Activated gamma-delta T cell treated with anti-CD3 and anti-CD28 coated beads, Interleukin-2, amount 50 U/mL, for 16 hours (primary cell): ENCODE measurements at regions not wholly inside any gene's neighbourhood (a gene's known extent, or its start where the extent isn't known, plus 50 kb on each side); places are given as distances from the start of the nearest gene placed in this dataset.
"Not testable (repeated sequence)": the region's sequence is repeated elsewhere in the genome, so short reads cannot be mapped to it uniquely, and the experiment has no call there.

Experiments used
- DNase-seq: peaks from one replicate; pipeline ENCODE4 v3.0.0-alpha.2; 2020; ENCODE audit warnings: low read depth

DNA sequence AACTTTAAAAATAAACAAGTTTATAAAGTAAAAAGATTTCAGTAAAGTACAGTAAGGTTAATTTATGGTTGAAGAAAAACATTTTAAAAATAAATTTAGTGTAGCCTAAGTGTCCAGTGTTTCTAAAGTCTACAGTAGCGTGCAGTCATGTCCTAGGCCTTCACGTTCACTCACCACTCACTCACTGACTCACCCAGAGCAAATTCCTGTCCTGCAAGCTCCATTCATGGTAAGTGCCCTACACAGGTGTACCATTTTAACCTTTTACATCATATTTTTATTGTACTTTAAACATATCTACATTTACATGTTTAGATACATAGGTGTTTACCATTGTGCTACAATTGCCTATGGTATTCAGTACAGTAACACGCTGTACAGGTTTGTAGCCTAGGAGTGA lies 81.4 kb downstream of the PRL start:
- not testable (repeated sequence) for DNase-seq

DNA sequence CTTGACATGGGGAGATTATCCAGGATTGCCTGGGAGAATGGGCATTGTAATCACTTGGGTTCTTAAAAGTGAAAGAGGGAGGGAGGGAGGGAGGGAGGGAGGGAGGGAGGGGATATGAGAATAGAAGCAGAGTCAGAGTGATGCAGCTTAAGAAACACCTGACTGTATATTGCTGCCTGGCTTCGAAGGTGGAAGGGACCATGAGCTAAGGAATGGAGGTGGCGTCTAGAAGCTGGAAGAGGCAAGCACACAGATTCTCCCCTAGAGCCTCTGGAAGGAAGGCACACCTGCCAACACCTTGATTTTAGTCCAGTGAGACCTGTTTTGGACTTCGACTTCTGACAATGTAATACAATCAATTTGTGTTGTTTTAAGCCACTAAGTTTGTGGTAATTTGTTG lies 78.4 kb downstream of the PRL start:
- no peak for DNase-seq

DNA sequence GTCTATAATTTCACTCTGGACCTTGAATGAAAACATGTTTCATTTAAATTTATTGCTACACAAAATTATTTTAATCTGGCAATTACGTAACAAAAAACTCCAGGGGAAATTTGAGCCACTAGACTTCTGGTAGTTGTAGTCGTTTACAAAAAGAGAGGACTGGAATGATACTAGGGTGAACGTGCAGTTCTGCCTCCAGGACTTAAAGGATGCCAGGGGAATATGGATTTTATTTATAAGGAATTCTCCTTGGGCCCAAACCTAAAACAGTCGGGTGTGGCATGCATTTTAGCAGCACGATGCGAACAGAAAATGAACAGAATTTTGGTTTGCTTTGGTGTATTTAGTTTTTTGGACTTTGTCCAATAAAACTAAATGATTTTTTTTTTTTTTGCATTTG lies 76.9 kb downstream of the PRL start:
- DNase-seq, result no peak

DNA sequence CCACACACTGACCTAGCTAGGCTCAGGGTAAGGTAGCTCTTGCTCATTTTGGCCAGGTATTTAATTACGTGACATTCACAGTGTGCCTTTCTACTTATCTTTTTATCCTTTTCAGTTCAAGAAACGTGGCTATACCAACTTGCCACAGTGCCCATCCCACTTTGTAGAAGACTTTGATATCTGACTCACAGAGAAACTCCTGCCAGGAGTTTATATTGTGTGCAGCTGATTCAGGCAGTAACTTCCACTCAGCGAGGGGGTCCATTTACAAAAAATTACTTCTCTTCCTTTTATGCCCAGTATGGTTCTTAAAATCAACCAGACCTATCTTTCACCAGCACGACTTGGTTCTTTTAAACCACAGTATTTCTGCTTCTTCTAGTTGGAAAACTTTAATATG lies 75.6 kb downstream of the PRL start:
- no peak for DNase-seq

DNA sequence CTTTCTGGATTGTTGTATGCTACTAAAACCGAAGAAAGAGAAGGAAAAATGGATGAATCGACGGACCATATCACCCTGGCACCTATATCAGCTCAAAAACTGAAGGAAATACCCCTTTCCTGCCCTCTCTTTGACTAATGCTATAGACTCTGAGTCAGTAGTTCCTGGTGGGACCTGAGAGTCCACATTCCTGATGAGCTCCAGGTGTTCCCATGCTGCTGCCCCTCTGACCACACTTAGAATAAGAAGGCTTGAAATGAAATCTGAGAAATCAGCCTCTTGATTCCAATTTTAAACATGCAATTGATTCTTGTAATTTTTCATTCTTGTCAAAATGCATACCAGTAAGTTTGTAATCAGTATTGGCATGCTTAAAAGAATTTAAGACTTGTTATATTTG lies 75.2 kb downstream of the PRL start:
- DNase-seq, result no peak

DNA sequence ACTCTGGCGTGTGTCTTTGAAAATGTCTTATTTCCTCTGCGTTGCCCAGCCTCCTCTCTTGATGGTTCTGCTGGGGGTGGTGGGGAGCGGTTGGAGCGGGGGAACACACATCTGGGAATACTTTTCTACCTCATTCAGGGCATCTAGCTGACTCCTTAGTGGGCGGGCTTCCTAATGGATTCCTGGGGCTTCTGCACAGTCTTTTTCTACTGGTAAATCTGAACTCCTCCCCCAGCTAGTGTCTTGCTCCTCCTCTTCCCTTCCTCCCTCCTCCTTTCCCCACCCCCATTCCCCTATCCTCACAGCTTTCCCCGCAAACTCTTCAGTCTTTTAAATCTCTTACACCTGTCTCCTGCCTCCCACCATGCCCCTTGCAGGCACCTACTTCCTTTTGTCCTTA lies 74.4 kb downstream of the PRL start:
- no peak for DNase-seq

DNA sequence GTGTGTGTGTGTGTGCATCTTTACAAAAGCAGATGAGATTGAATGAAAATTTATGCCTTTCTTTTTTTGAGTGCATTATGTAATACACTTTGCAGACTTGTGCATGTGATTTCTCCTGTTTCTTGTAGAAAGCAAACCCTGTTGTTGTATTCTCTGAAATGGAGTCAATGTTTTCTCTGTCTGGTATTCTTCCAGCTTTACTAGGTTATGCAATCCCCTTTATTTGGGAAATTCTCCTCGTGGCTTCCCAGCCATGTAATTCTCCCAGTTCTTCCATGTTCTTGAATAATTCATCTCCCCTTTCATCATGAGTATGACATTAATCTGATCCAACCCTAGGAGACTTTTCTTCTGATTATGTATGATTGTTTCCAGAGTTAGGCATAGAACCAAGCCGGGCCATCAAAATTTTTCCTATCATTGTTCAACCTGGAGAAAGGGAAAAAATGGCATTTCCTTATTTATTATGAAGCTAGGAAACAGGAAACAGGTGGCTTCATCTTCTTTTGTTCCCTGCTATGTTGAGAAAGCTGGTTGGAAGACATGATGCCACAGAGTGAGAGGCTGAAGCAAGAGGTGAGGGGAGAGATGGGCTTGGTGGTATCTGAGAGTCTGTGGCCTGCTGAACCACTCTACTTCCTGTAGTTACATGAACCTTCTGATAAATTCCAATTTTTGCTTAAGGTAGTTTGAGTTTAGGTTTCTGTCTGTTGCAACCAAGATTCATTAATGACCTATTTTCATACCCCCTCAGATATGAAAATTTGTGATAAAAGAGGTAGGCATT lies 68.8 kb downstream of the PRL start:
- DNase-seq, result no peak

DNA sequence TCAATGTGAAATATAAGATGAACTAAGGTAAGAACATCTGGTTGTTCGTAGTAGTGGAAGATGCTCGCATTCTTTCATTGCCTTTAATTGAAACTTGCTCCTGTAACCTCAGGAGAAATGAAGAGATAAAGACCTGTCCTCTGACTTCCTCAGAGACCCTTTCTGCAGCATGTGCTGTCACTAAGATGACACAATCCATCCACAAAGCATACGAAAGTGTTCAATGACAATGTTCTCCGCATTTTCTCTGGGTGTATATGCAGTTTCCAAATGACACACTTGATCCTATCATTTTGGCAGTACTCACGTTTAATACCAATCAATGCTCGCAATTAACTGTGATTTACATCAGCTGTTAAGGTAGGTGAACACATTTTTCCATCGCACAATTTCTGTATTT lies 65.8 kb downstream of the PRL start:
- DNase-seq, result no peak

DNA sequence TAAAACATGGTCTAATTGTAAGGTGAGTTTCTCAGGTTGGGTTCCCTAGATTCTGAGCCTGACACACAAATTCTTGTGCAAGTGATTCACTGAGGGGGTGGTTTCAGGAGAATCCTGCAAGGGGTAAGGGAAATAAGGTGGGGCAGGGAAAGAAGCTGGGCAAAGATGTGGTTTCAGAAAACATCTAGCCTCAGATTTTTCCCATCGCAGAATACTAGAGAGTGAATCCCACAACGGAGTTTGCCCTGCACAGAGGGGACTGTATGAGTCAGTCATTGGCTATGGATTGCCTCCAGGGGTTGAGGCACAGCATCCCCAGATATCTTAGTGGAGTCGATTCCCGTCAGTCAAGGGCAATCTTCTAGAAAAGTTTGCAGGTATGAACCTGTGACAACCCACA lies 65.2 kb downstream of the PRL start:
- DNase-seq, result no peak

DNA sequence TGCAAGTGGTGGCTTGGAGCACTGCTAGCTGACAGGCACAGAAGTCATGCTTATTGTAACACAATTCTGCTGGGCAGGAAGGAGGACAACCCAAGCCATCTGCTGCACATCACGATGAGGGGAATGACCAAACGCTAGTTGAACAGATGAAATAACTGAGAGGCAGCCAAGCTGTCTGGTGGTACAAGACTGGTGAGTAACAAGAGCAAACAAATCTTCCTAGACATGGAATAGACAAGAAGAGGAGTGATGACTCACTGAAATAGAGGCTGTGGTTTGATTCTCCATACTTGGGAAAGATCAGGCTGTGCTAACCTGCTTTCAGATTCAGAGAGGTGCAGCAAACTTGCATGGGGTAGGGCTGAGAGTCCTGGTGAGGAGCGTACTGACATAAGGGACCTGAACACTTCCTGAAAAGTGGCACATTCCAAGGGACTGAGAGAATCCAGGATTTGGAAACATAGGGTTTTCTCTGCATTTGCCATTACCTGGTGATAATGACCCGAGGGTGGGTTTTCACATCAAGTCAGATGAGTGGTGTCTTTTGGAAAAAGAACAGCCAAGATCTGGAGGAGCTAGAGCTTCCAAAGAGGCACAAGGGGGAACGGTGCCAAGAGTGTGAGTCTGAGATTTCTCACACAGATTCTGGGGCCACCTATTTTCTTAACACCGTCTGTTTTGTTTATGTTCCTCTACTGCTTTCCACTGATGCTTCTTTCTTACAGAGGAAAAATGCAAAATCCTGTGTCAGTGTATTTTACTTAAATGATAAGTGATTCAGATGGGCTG lies 60.0 kb downstream of the PRL start:
- DNase-seq, result no peak
